ENCODE measurements at regions not wholly inside any gene's neighbourhood (a gene's known extent, or its start where the extent isn't known, plus 50 kb on each side); places are given as distances from the start of the nearest gene placed in this dataset.

DNA sequence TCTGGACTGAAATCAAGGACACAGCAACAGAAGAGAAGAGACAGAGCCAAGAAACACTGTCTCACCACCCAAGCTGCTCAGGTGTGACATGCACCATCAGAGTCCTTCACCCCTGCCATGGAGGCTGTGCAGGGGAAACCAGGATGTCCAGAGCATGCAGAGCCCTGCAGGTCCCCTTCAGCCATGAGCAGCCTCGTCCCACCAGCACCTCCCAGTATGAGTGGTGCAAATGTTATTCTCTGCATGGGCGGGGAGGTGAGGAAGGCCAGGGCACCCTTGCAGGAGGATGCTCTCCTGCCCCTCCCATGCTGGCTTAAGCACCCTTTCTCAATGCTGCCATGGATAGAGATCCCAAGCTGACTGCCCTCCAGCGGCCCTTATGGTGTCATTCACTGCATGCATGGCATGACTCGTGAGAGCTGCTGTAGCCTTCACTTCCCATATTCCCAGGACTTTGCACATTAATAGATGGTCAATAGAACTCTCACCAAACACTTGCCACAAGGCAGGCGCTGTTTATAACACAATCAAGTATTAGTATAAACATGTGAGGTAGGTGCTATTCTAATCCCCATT is 171.0 kb downstream of the ANAPC1 start:
- no peak overlapping the region for H3K27ac ChIP-seq
- no peaks in the 10 kb centered on the region for H3K36me3 ChIP-seq
- 96 to 97% methylated on average over 5 of the region's 5 CpGs for WGBS, 2 donors
- intact Hi-C loops (cut with DNase I) = no loop called here
- H3K4me1 ChIP-seq = peaks cover 0 to 19% (median 13%) of the 10 kb centered on the region in 4 donors
- no peaks in the 10 kb centered on the region for H3K27me3 ChIP-seq
- DNase-seq = no peak
- no peak for TF ChIP-seq POLR2A (IDR thresholded peaks at IDR 0.05)
- no peak for TF ChIP-seq POLR2AphosphoS5 (IDR thresholded peaks at IDR 0.05)
- TF ChIP-seq, protein P1, sequence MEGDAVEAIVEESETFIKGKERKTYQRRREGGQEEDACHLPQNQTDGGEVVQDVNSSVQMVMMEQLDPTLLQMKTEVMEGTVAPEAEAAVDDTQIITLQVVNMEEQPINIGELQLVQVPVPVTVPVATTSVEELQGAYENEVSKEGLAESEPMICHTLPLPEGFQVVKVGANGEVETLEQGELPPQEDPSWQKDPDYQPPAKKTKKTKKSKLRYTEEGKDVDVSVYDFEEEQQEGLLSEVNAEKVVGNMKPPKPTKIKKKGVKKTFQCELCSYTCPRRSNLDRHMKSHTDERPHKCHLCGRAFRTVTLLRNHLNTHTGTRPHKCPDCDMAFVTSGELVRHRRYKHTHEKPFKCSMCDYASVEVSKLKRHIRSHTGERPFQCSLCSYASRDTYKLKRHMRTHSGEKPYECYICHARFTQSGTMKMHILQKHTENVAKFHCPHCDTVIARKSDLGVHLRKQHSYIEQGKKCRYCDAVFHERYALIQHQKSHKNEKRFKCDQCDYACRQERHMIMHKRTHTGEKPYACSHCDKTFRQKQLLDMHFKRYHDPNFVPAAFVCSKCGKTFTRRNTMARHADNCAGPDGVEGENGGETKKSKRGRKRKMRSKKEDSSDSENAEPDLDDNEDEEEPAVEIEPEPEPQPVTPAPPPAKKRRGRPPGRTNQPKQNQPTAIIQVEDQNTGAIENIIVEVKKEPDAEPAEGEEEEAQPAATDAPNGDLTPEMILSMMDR (IDR thresholded peaks at IDR 0.05) = no peak
- TF ChIP-seq EP300 (IDR thresholded peaks at IDR 0.05) = no peak
- H3K9me3 ChIP-seq = no peaks in the 10 kb centered on the region
- no peak overlapping the region for H3K4me3 ChIP-seq

DNA sequence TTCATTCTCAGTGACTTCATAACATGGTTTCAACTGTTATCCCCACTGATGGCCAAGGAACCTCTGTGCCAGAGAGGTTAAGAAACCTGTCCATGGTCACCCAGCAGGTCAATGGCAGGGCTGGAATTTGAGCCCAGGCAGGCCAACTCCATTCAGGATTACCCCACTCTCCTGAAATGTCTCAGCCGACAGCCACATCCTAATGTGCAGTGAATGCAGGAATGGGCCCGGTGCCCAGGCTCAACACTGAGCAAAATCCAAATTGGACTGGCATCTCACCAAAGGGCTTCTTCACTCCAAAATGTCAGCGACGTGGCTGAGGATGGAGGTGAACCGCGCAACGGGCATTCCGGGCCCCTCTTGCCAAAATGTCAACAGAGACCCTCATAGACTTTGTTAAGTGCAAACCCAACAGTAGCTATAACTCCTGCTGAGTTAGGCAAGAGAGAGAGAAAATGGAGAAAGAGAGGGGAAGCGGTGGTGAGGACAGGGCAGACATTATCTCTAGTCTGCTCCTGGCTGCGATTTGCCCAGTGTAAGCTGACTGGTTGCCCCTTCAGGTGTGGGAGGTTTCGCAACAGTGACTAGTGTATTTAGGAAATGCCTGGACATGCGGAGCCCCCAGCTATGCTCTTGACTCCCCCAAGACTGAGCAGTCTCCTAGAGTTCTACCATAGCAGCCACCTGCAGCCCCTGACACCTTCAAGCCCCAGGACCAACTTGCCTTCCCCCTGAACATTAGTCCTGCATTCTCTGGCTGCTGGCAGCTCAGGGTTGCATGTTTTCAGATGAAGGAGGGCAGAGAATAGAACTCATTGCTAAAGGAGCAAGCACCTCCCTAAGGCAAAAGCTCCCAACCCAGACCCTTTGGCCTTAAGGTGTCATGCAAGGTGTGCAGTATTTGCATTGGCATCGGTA is 167.7 kb downstream of the ANAPC1 start:
- H3K9me3 ChIP-seq = no peaks in the 10 kb centered on the region
- intact Hi-C loops (cut with DNase I) = no loop called here
- H3K27ac ChIP-seq = no peak overlapping the region
- H3K36me3 ChIP-seq = no peaks in the 10 kb centered on the region
- no peaks in the 10 kb centered on the region for H3K4me1 ChIP-seq
- no peak for DNase-seq
- H3K27me3 ChIP-seq = no peaks in the 10 kb centered on the region
- TF ChIP-seq EP300 (IDR thresholded peaks at IDR 0.05) (no peak), POLR2AphosphoS5 (IDR thresholded peaks at IDR 0.05) (no peak), POLR2A (IDR thresholded peaks at IDR 0.05) (no peak)
- TF ChIP-seq, protein P1 (IDR thresholded peaks at IDR 0.05) = no peak
- WGBS, 2 donors = 84 to 90% methylated on average over 13 of the region's 13 CpGs
- no peak overlapping the region for H3K4me3 ChIP-seq

DNA sequence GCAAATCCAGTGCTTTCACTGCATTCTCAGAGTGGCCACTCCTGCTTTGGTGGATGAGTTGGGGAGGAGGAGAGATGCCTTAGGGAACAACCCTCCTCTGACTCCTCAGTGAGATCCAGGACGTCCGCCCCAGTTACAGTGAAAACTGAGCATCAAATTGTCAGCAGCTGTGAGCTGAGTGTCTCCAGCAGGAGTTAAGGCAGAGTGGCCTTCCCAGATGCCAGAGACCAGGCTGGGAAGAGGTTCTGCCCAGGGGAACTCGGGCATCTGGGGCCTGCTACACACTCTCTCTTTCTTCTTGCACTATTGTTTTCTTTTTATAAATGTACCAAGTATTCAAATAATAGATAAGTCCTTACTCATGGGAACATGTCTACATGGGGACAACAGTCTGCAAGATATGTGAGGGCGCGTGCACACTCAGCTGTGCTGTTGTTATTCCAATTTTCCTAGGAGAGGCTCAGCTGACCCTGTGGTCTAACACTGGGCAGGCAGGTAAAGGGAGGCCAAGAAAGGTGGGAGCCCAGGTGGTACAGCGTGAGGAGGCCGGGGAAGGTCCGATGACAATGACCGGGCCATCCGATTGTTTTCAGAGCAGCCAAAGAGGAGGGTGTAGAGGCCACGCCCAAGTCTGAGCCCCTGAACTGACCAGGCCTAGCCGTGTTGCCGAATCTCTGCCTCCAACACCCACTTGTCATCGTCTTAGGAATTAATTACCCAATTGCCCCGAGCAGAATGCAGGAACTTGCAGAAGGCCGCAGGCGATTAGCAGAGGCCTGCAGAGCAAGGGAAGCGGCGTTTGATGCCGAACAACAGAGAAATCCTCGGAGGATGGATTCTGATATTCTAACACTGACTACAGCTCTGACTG is 166.9 kb downstream of the ANAPC1 start:
- TF ChIP-seq POLR2AphosphoS5 (IDR thresholded peaks at IDR 0.05) (no peak), EP300 (IDR thresholded peaks at IDR 0.05) (no peak), POLR2A (IDR thresholded peaks at IDR 0.05) (no peak)
- TF ChIP-seq, protein P1 (IDR thresholded peaks at IDR 0.05) = no peak
- no peak overlapping the region for H3K4me3 ChIP-seq
- WGBS, 2 donors = 91 to 93% methylated on average over 21 of the region's 21 CpGs
- intact Hi-C loops (cut with DNase I) = no loop called here
- H3K4me1 ChIP-seq = no peaks in the 10 kb centered on the region
- H3K9me3 ChIP-seq = no peaks in the 10 kb centered on the region
- no peaks in the 10 kb centered on the region for H3K27me3 ChIP-seq
- DNase-seq = no peak
- H3K36me3 ChIP-seq = no peaks in the 10 kb centered on the region
- H3K27ac ChIP-seq = no peak overlapping the region

Small RNA genes lying in the stretch of these regions (small RNA-seq; reads per million reads assigned to genes)
- gene MIR4435-2 = 0 reads per million in 3 donors

Data from sigmoid colon (tissue), 6 donors.